ENCODE measurements at regions not wholly inside any gene's neighbourhood (a gene's known extent, or its start where the extent isn't known, plus 50 kb on each side); places are given as distances from the start of the nearest gene placed in this dataset.

DNA sequence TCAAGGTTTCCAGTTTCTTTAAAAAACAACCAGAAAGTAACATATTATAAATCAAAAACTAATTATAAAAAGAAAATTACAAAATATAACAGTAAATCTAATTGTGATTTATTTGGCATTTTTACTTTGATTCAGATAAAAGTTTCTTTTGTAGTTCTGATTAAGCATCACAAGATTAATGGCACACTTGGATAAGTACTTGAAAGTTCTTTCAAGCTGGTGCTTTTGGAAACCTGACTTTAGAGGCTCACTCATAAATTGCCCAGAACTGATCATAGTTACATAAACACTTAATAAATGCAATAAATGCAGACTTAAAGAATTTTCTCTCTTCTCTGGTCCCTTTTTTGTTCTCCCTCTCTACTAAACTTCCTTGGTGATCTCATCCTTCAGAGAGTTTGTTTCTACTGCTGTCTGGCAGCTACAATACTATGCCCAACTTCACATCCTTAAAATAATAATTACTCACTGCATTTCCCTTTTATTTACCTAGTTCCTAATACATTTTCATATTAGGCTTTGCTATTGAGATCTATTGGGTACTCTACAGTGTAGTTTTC lies 1417.0 kb downstream of the EFNB2 start:
- TF ChIP-seq SP1 (IDR thresholded peaks at IDR 0.05; ENCODE audit: low read depth) = no peak
- TF ChIP-seq, protein P1, sequence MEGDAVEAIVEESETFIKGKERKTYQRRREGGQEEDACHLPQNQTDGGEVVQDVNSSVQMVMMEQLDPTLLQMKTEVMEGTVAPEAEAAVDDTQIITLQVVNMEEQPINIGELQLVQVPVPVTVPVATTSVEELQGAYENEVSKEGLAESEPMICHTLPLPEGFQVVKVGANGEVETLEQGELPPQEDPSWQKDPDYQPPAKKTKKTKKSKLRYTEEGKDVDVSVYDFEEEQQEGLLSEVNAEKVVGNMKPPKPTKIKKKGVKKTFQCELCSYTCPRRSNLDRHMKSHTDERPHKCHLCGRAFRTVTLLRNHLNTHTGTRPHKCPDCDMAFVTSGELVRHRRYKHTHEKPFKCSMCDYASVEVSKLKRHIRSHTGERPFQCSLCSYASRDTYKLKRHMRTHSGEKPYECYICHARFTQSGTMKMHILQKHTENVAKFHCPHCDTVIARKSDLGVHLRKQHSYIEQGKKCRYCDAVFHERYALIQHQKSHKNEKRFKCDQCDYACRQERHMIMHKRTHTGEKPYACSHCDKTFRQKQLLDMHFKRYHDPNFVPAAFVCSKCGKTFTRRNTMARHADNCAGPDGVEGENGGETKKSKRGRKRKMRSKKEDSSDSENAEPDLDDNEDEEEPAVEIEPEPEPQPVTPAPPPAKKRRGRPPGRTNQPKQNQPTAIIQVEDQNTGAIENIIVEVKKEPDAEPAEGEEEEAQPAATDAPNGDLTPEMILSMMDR (IDR thresholded peaks at IDR 0.05 in 2 of 3, conservative IDR thresholded peaks at IDR 0.05 in 1 of 3; ENCODE audit: borderline replicate concordance in 1 of 3, insufficient read depth in 1 of 3, low read depth in 2 of 3, low read length in 2 of 3) = no peak

Measured in HCT116 (cell line).